ENCODE measurements at regions not wholly inside any gene's neighbourhood (a gene's known extent, or its start where the extent isn't known, plus 50 kb on each side); places are given as distances from the start of the nearest gene placed in this dataset.
"Not testable (repeated sequence)": the region's sequence is repeated elsewhere in the genome, so short reads cannot be mapped to it uniquely, and the experiment has no call there.

- no peak for TF ChIP-seq CTCF (conservative IDR thresholded peaks at IDR 0.05)
- no peak overlapping the region for H3K27ac ChIP-seq
These were observed 1793.1 kb downstream of the EFNA5 start for GRCh38 chr5:105877592-105877991.

- H3K27ac ChIP-seq, result no peak overlapping the region
- TF ChIP-seq CTCF (conservative IDR thresholded peaks at IDR 0.05), result no peak
These were observed 1796.4 kb downstream of the EFNA5 start for GRCh38 chr5:105874316-105874715.

GRCh38 chr5:105872569-105873270, 1798.0 kb downstream of the EFNA5 start:
- H3K27ac ChIP-seq, result no peak overlapping the region; the same call in 1 of the 2 replicates
- no peak for TF ChIP-seq CTCF (conservative IDR thresholded peaks at IDR 0.05)

GRCh38 chr5:105868038-105868780, 1802.5 kb downstream of the EFNA5 start:
- no peak overlapping the region for H3K27ac ChIP-seq
- no peak for TF ChIP-seq CTCF (conservative IDR thresholded peaks at IDR 0.05)

DNA sequence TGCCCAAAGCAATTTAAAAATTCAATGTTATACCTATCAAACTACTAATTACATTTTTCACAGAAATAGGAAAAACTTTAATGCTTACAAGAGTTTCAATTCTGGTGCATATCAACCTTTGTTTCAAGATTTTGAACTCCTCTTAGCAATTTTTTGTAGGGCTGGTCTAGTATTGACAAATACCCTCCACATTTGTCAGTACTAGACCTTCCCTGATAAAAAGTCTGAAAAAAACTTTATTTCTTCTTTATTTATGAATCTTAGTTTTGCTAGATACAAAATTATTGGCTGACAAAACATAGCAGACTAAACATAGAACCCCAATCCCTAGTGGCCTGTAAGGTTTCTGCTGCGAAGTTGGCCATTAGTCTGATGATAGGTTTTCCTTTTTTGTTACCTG, 1804.9 kb downstream of the EFNA5 start:
- no peak for TF ChIP-seq CTCF (conservative IDR thresholded peaks at IDR 0.05)
- no peak overlapping the region for H3K27ac ChIP-seq

DNA sequence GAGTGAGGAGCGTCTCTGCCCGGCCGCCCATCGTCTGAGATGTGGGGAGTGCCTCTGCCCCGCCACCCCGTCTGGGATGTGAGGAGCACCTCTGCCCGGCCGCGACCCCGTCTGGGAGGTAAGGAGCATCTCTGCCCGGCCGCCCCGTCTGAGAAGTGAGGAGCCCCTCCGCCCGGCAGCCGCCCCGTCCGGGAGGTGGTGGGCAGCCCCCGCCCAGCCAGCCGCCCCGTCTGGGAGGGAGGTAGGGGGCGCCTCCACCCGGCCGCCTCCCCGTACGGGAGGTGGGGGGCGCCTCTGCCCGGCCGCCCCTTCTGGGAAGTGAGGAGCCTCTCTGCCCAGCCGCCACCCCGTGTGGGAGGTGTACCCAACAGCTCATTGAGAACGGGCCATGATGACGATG, 1811.4 kb downstream of the EFNA5 start:
- not testable (repeated sequence) for H3K27ac ChIP-seq

DNA sequence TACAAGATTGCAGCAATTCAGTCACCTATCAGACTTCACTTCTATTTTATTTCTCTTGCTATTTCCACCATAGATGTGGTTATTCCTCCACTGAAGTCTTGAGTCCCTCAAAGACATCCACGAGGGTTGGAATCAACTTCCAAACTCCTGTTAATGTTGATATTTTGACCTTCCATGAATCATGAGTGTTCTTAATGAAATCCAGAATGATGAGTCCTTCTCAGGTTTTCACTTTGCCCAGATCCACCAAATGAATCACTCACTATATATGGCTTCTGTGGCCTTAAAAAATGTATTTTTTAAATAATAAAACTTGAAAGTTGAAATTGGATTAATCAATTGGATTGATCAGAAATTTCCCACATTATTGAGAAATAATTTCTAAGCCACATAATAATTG, 1821.0 kb downstream of the EFNA5 start:
- H3K27ac ChIP-seq, result no peak overlapping the region
- no peak for TF ChIP-seq CTCF (conservative IDR thresholded peaks at IDR 0.05)

GRCh38 chr5:105840800-105841199, 1829.9 kb downstream of the EFNA5 start:
- H3K27ac ChIP-seq, result no peak overlapping the region
- no peak for TF ChIP-seq CTCF (conservative IDR thresholded peaks at IDR 0.05)

Measured in VCaP (cell line).